Suprapubic skin (tissue), 4 donors: ENCODE measurements at regions not wholly inside any gene's neighbourhood (a gene's known extent, or its start where the extent isn't known, plus 50 kb on each side); places are given as distances from the start of the nearest gene placed in this dataset.

Experiments
- CTCF ChIP-seq, 2 donors: fragments of 200-600 bp in 1 of 2; fragments of 450-650 bp in 1 of 2; sonication (generic) in 1 of 2; IDR thresholded peaks; one replicate each; pipeline ENCODE4 v1.5.1; 2016 to 2019; ENCODE audit warnings: antibody characterized with exemption in 2 of 2, mild to moderate bottlenecking in 1 of 2, moderate library complexity in 1 of 2
- EP300 ChIP-seq: sonication (generic); formaldehyde crosslinking; IDR thresholded peaks from one replicate; pipeline ENCODE4 v1.6.1; 2017; ENCODE audit warnings: antibody characterized with exemption
- POLR2A ChIP-seq, 2 donors: fragments of 450-650 bp; IDR thresholded peaks; one replicate each; pipeline ENCODE4 v1.6.1; 2017; ENCODE audit warnings: antibody characterized with exemption in 2 of 2, mild to moderate bottlenecking in 2 of 2, moderate library complexity in 2 of 2
- POLR2AphosphoS5 ChIP-seq, 3 donors: sonication (generic); formaldehyde crosslinking; IDR thresholded peaks; one replicate each; pipeline ENCODE4 v1.6.1; 2017; ENCODE audit warnings: antibody characterized with exemption in 3 of 3

- TF ChIP-seq CTCF (IDR thresholded peaks at IDR 0.05) (no peak), EP300 (no peak), POLR2A (IDR thresholded peaks at IDR 0.05) (no peak), POLR2AphosphoS5 (IDR thresholded peaks at IDR 0.05) (no peak)
Measured at GRCh38 chr17:77861133-77861695, 97.3 kb upstream of the TNRC6C start.
